SK-N-SH (cell line): ENCODE measurements at regions not wholly inside any gene's neighbourhood (a gene's known extent, or its start where the extent isn't known, plus 50 kb on each side); places are given as distances from the start of the nearest gene placed in this dataset.

Source experiments
- CTCF ChIA-PET: fragments of 300-600, 350-600 bp; formaldehyde crosslinking; extraction: SDS; loops from one replicate; lab custom pipeline; 2021; lab: Yijun Ruan, JAX
- POLR2A ChIA-PET: fragments of 350-600 bp; sonication (Branson Sonifier 250); formaldehyde crosslinking; extraction: SDS; loops from one replicate; lab custom pipeline; 2020; ENCODE audit warnings: antibody characterized with exemption, inconsistent platforms; lab: Yijun Ruan, JAX
- DNase-seq: peaks from one replicate; pipeline ENCODE4 v3.0.0; 2012
- H2AFZ ChIP-seq: fragments of 200-600 bp; sonication (generic); 2 replicates; pipeline ENCODE4 v1.8.1; 2016; ENCODE audit warnings: antibody characterized with exemption, mild to moderate bottlenecking, low read depth
- H3F3A ChIP-seq: fragments of 200-600 bp; sonication (generic); replicated peaks from 2 replicates; pipeline ENCODE3; 2016; ENCODE audit warnings: antibody characterized with exemption, mild to moderate bottlenecking; ENCODE audit not compliant: insufficient read depth
- H3K27ac ChIP-seq, 2 experiments: fragments of 200-500 bp in 1 of 2; fragments of 200-600 bp in 1 of 2; sonication (Bioruptor generic) in 1 of 2; sonication (generic), shearing (Covaris generic) in 1 of 2; 2 replicates each; pipeline versions ENCODE4 v1.5.1 to v1.6.1; 2014 to 2016; ENCODE audit warnings: low read depth in 2 of 2, inconsistent platforms in 1 of 2, low read length in 1 of 2, mild to moderate bottlenecking in 1 of 2, mixed read lengths in 1 of 2
- H3K27me3 ChIP-seq: fragments of 200-600 bp; sonication (generic), shearing (Covaris generic); 2 replicates; pipeline ENCODE4 v1.6.1; 2016; ENCODE audit warnings: mixed run types; ENCODE audit not compliant: insufficient read depth
- H3K36me3 ChIP-seq, 2 experiments: fragments of 200-500 bp in 1 of 2; fragments of 200-600 bp in 1 of 2; sonication (Bioruptor generic) in 1 of 2; sonication (generic) in 1 of 2; replicated peaks in 1 of 2; 2 replicates each; pipeline versions ENCODE3 to v1.5.1; 2014 to 2016; ENCODE audit warnings: low read length in 1 of 2, mild to moderate bottlenecking in 1 of 2; ENCODE audit not compliant: insufficient read depth in 2 of 2, control insufficient read depth in 1 of 2
- H3K4me1 ChIP-seq, 2 experiments: fragments of 200-500 bp in 1 of 2; fragments of 200-600 bp in 1 of 2; sonication (Bioruptor generic) in 1 of 2; sonication (generic), shearing (Covaris generic) in 1 of 2; 2 replicates each; pipeline versions ENCODE4 v1.5.1 to v1.6.1; 2014 to 2016; ENCODE audit warnings: low read depth in 1 of 2, low read length in 1 of 2, mixed run types in 1 of 2; ENCODE audit not compliant: insufficient read depth in 2 of 2, control insufficient read depth in 1 of 2
- H3K4me2 ChIP-seq: fragments of 200-600 bp; sonication (generic), shearing (Covaris generic); 2 replicates; pipeline ENCODE4 v1.6.1; 2017; ENCODE audit warnings: mixed run types
- H3K4me3 ChIP-seq, 2 experiments: fragments of 200-500 bp in 1 of 2; fragments of 200-600 bp in 1 of 2; sonication (Bioruptor generic) in 1 of 2; sonication (generic), shearing (Covaris generic) in 1 of 2; 2 replicates each; pipeline versions ENCODE4 v1.5.1 to v1.8.1; 2014 to 2016; ENCODE audit warnings: low read depth in 2 of 2, inconsistent platforms in 1 of 2, low read length in 1 of 2, mild to moderate bottlenecking in 1 of 2, mixed read lengths in 1 of 2, moderate library complexity in 1 of 2
- H3K79me2 ChIP-seq: fragments of 200-600 bp; sonication (generic); 2 replicates; pipeline ENCODE4 v1.8.1; 2017; ENCODE audit warnings: mild to moderate bottlenecking; ENCODE audit not compliant: insufficient read depth
- H3K9ac ChIP-seq: fragments of 200-600 bp; sonication (generic); 2 replicates; pipeline ENCODE4 v1.6.1; 2017; ENCODE audit warnings: mixed run types
- H3K9me2 ChIP-seq: fragments of 200-600 bp; sonication (generic); 2 replicates; pipeline ENCODE4 v1.6.1; 2017; ENCODE audit warnings: mixed run types
- H3K9me3 ChIP-seq: fragments of 200-600 bp; sonication (generic); 2 replicates; pipeline ENCODE4 v1.6.1; 2017; ENCODE audit warnings: mixed run types, mild to moderate bottlenecking, moderate library complexity
- H4K20me1 ChIP-seq: fragments of 200-600 bp; sonication (generic); 2 replicates; pipeline ENCODE4 v1.6.1; 2017; ENCODE audit warnings: mild to moderate bottlenecking, mixed run types; ENCODE audit not compliant: insufficient read depth
- ELF1 ChIP-seq: IDR thresholded peaks from 2 replicates; pipeline ENCODE4 v1.4.0; 2012
- EP300 ChIP-seq, 2 experiments: IDR thresholded peaks; 2 replicates each; pipeline versions ENCODE4 v1.4.0 to v1.6.1; 2012; ENCODE audit warnings: borderline replicate concordance in 1 of 2, low read depth in 1 of 2, low read length in 1 of 2
- EZH2phosphoT487 ChIP-seq: fragments of 200-600 bp; sonication (generic); IDR thresholded peaks from 2 replicates; pipeline ENCODE4 v1.6.1; 2017; ENCODE audit warnings: low read depth, mixed run types, mild to moderate bottlenecking, antibody characterized with exemption, moderate library complexity, borderline replicate concordance
- FOXM1 ChIP-seq: IDR thresholded peaks from 2 replicates; pipeline ENCODE4 v1.4.0; 2012; ENCODE audit warnings: low read depth, mild to moderate bottlenecking
- GATA2 ChIP-seq: sonication (generic); formaldehyde crosslinking; IDR thresholded peaks from 2 replicates; pipeline ENCODE4 v1.5.0; 2020; ENCODE audit warnings: mild to moderate bottlenecking, missing genetic modification reagents
- IRF3 ChIP-seq: fragments of 150-350 bp; IDR thresholded peaks from 2 replicates; pipeline ENCODE4 v1.6.1; 2016; ENCODE audit warnings: mild to moderate bottlenecking, low read depth, low read length
- JUND ChIP-seq: IDR thresholded peaks from 2 replicates; pipeline ENCODE4 v1.4.0; 2012
- MAX ChIP-seq: IDR thresholded peaks from 2 replicates; pipeline ENCODE4 v1.4.0; 2012; ENCODE audit warnings: low read depth
- MXI1 ChIP-seq: IDR thresholded peaks from 2 replicates; pipeline ENCODE4 v1.6.1; 2012; ENCODE audit warnings: mild to moderate bottlenecking, low read depth, low read length, improper control_type of control experiment
- NFIC ChIP-seq: IDR thresholded peaks from 2 replicates; pipeline ENCODE4 v1.4.0; 2012; ENCODE audit warnings: borderline replicate concordance
- NRF1 ChIP-seq: IDR thresholded peaks from 2 replicates; pipeline ENCODE4 v1.6.1; 2012; ENCODE audit warnings: low read depth, mild to moderate bottlenecking, low read length
- RCOR1 ChIP-seq: fragments of 150-350 bp; IDR thresholded peaks from 2 replicates; pipeline ENCODE4 v1.6.1; 2017; ENCODE audit warnings: antibody characterized with exemption, low read length
- REST ChIP-seq: IDR thresholded peaks from 2 replicates; pipeline ENCODE4 v1.6.1; 2012; ENCODE audit warnings: mild to moderate bottlenecking, low read depth, low read length, moderate library complexity
- RFX5 ChIP-seq: IDR thresholded peaks from 2 replicates; pipeline ENCODE4 v1.6.1; 2012; ENCODE audit warnings: mild to moderate bottlenecking, improper control_type of control experiment, low read length
- RXRA ChIP-seq: IDR thresholded peaks from 2 replicates; pipeline ENCODE4 v1.4.0; 2012; ENCODE audit warnings: low read depth, mild to moderate bottlenecking, borderline replicate concordance
- TCF12 ChIP-seq: IDR thresholded peaks from 2 replicates; pipeline ENCODE4 v1.4.0; 2012
- TEAD4 ChIP-seq: IDR thresholded peaks from 2 replicates; pipeline ENCODE4 v1.4.0; 2012; ENCODE audit warnings: mild to moderate bottlenecking, borderline replicate concordance; ENCODE audit not compliant: insufficient read depth
- USF2 ChIP-seq: fragments of 150-350 bp; IDR thresholded peaks from 2 replicates; pipeline ENCODE4 v1.6.1; 2017; ENCODE audit warnings: antibody characterized with exemption, low read length, low read depth, borderline replicate concordance
- YY1 ChIP-seq: IDR thresholded peaks from 2 replicates; pipeline ENCODE4 v1.4.0; 2012; ENCODE audit warnings: low read depth, mild to moderate bottlenecking
- WGBS: methylation state at CpG from one replicate; pipeline ENCODE4 v1.1.6; 2017; ENCODE audit warnings: low lambda C conversion rate; 5-methylcytosine and 5-hydroxymethylcytosine counted together

- Histone ChIP-seq H3K27me3 (no peaks in the 10 kb centered on the region), H3K36me3 (no peaks in the 10 kb centered on the region), H3K79me2 (no peaks in the 10 kb centered on the region), H4K20me1 (no peaks in the 10 kb centered on the region), H3K9ac (no peak overlapping the region), H3K4me3 (no peak overlapping the region), H3K9me2 (no peaks in the 10 kb centered on the region), H3K4me2 (no peak overlapping the region), H2AFZ (no peak overlapping the region), H3K4me1 (peaks cover 0 to 60% of the 10 kb centered on the region in 2 experiments; a peak in 1 of 4 replicates), H3K9me3 (no peaks in the 10 kb centered on the region), H3F3A (no peaks in the 10 kb centered on the region), H3K27ac (no peak overlapping the region; a peak in 1 of 4 replicates)
- no peak for DNase-seq
- TF ChIP-seq RFX5 (no peak), MAX (no peak), RXRA (no peak), TEAD4 (no peak), IRF3 (no peak), TCF12 (no peak), NRF1 (no peak), EP300 (IDR thresholded peaks at IDR 0.05; ENCODE audit: borderline replicate concordance in 1 of 2, low read depth in 1 of 2, low read length in 1 of 2) (no peak), EZH2phosphoT487 (no peak)
- ChIA-PET POLR2A (interaction anchor here (0.6 kb wide), 1 partner anchor 41 kb away, joined by 3 read pairs; no protein-coding TSS in a partner anchor), CTCF (interaction anchor here (0.6 to 17.3 kb wide), 28 partner anchors 8 to 316 kb away, joined by 3 to 249 read pairs (median 6); partner anchors contain the start of genes FGF19, FGF3 and LTO1)
- 74% methylated on average over 8 of the region's 17 CpGs for WGBS
Observed at GRCh38 chr11:69910519-69911309, 91.5 kb upstream of the FGF3 start.

- CTCF ChIA-PET = interaction anchor here (0.9 to 17.3 kb wide), 16 partner anchors 7 to 286 kb away, joined by 3 to 249 read pairs (median 16); partner anchors contain the start of genes FGF19 and FGF3
- TF ChIP-seq YY1 (no peak), USF2 (no peak), FOXM1 (no peak), NFIC (no peak), MXI1 (no peak), JUND (no peak), REST (no peak), EZH2phosphoT487 (no peak), EP300 (IDR thresholded peaks at IDR 0.05; ENCODE audit: borderline replicate concordance in 1 of 2, low read depth in 1 of 2, low read length in 1 of 2) (no peak), ELF1 (no peak), GATA2 (CRISPR knock-in tag) (no peak), RCOR1 (no peak)
Observed at GRCh38 chr11:69911310-69912160, 92.3 kb upstream of the FGF3 start.

More at GRCh38 chr11:69911310-69912160, 92.3 kb upstream of the FGF3 start:
- no peak overlapping the region for H3K4me2 ChIP-seq
- H3K36me3 ChIP-seq = no peaks in the 10 kb centered on the region
- no peaks in the 10 kb centered on the region for H3K9me3 ChIP-seq
- WGBS = 73% methylated on average over 20 of the region's 28 CpGs
- no peaks in the 10 kb centered on the region for H4K20me1 ChIP-seq
- H3F3A ChIP-seq = no peaks in the 10 kb centered on the region
- peaks cover 0 to 53% of the 10 kb centered on the region in 2 experiments; a peak in 1 of 4 replicates for H3K4me1 ChIP-seq
- no peaks in the 10 kb centered on the region for H3K79me2 ChIP-seq
- DNase-seq = no peak
- H3K9ac ChIP-seq = no peak overlapping the region
- no peak overlapping the region for H3K4me3 ChIP-seq
- no peak overlapping the region for H2AFZ ChIP-seq
- H3K9me2 ChIP-seq = no peaks in the 10 kb centered on the region
- no peak overlapping the region for H3K27ac ChIP-seq
- POLR2A ChIA-PET = interaction anchor here (0.6 kb wide), 1 partner anchor 41 kb away, joined by 3 read pairs; no protein-coding TSS in a partner anchor
- H3K27me3 ChIP-seq = no peaks in the 10 kb centered on the region
